ENCODE measurements at regions not wholly inside any gene's neighbourhood (a gene's known extent, or its start where the extent isn't known, plus 50 kb on each side); places are given as distances from the start of the nearest gene placed in this dataset.

GRCh38 chr11:106379265-106379664 lies 301.8 kb downstream of the AASDHPPT start:
- DNase-seq: no peak
- Histone ChIP-seq H3K36me3 (replicated peaks; ENCODE audit: control insufficient read depth, insufficient read depth, low read length) (no peaks in the 10 kb centered on the region), H3K27me3 (ENCODE audit: control insufficient read depth, insufficient read depth, low read length) (no peaks in the 10 kb centered on the region), H3K4me3 (ENCODE audit: insufficient read depth, low read depth, low read length) (no peak overlapping the region)

- no peak for DNase-seq
- H3K27me3 ChIP-seq (ENCODE audit: control insufficient read depth, insufficient read depth, low read length): no peaks in the 10 kb centered on the region
- H3K4me3 ChIP-seq (ENCODE audit: insufficient read depth, low read depth, low read length): no peak overlapping the region
- H3K36me3 ChIP-seq (replicated peaks; ENCODE audit: control insufficient read depth, insufficient read depth, low read length): no peaks in the 10 kb centered on the region
Observed at GRCh38 chr11:106379712-106380111, 302.2 kb downstream of the AASDHPPT start.

- DNase-seq: no peak
- Histone ChIP-seq H3K27me3 (ENCODE audit: control insufficient read depth, insufficient read depth, low read length) (no peaks in the 10 kb centered on the region), H3K36me3 (replicated peaks; ENCODE audit: control insufficient read depth, insufficient read depth, low read length) (no peaks in the 10 kb centered on the region), H3K4me3 (ENCODE audit: insufficient read depth, low read depth, low read length) (no peak overlapping the region)
Observed at GRCh38 chr11:106381895-106382294, 304.4 kb downstream of the AASDHPPT start.

- DNase-seq: no peak
- H3K27me3 ChIP-seq (ENCODE audit: control insufficient read depth, insufficient read depth, low read length): no peaks in the 10 kb centered on the region
- no peak overlapping the region for H3K4me3 ChIP-seq (ENCODE audit: insufficient read depth, low read depth, low read length)
- no peaks in the 10 kb centered on the region for H3K36me3 ChIP-seq (replicated peaks; ENCODE audit: control insufficient read depth, insufficient read depth, low read length)
Observed at GRCh38 chr11:106384429-106384828, 307.0 kb downstream of the AASDHPPT start.

- H3K27me3 ChIP-seq (ENCODE audit: control insufficient read depth, insufficient read depth, low read length): no peaks in the 10 kb centered on the region
- no peak for DNase-seq
- no peaks in the 10 kb centered on the region for H3K36me3 ChIP-seq (replicated peaks; ENCODE audit: control insufficient read depth, insufficient read depth, low read length)
- no peak overlapping the region for H3K4me3 ChIP-seq (ENCODE audit: insufficient read depth, low read depth, low read length)
Observed at GRCh38 chr11:106386519-106386918, 309.1 kb downstream of the AASDHPPT start.

- no peaks in the 10 kb centered on the region for H3K27me3 ChIP-seq (ENCODE audit: control insufficient read depth, insufficient read depth, low read length)
- H3K36me3 ChIP-seq (replicated peaks; ENCODE audit: control insufficient read depth, insufficient read depth, low read length): no peaks in the 10 kb centered on the region
- DNase-seq: no peak
- no peak overlapping the region for H3K4me3 ChIP-seq (ENCODE audit: insufficient read depth, low read depth, low read length)
Observed at GRCh38 chr11:106389101-106389500, 311.6 kb downstream of the AASDHPPT start.

- no peak for DNase-seq
- no peaks in the 10 kb centered on the region for H3K36me3 ChIP-seq (replicated peaks; ENCODE audit: control insufficient read depth, insufficient read depth, low read length)
- no peaks in the 10 kb centered on the region for H3K27me3 ChIP-seq (ENCODE audit: control insufficient read depth, insufficient read depth, low read length)
- H3K4me3 ChIP-seq (ENCODE audit: insufficient read depth, low read depth, low read length): no peak overlapping the region
Observed at GRCh38 chr11:106390078-106390477, 312.6 kb downstream of the AASDHPPT start.

GRCh38 chr11:106391771-106392420 lies 314.4 kb downstream of the AASDHPPT start:
- Histone ChIP-seq H3K4me3 (ENCODE audit: insufficient read depth, low read depth, low read length) (no peak overlapping the region), H3K27me3 (ENCODE audit: control insufficient read depth, insufficient read depth, low read length) (no peaks in the 10 kb centered on the region), H3K36me3 (replicated peaks; ENCODE audit: control insufficient read depth, insufficient read depth, low read length) (no peaks in the 10 kb centered on the region)
- no peak for DNase-seq

GRCh38 chr11:106395716-106396349 lies 318.4 kb downstream of the AASDHPPT start:
- H3K4me3 ChIP-seq (ENCODE audit: insufficient read depth, low read depth, low read length): no peak overlapping the region
- no peak for DNase-seq
- H3K36me3 ChIP-seq (replicated peaks; ENCODE audit: control insufficient read depth, insufficient read depth, low read length): no peaks in the 10 kb centered on the region
- no peaks in the 10 kb centered on the region for H3K27me3 ChIP-seq (ENCODE audit: control insufficient read depth, insufficient read depth, low read length)

- no peak for DNase-seq
- no peaks in the 10 kb centered on the region for H3K36me3 ChIP-seq (replicated peaks; ENCODE audit: control insufficient read depth, insufficient read depth, low read length)
- no peak overlapping the region for H3K4me3 ChIP-seq (ENCODE audit: insufficient read depth, low read depth, low read length)
- H3K27me3 ChIP-seq (ENCODE audit: control insufficient read depth, insufficient read depth, low read length): no peaks in the 10 kb centered on the region
Observed at GRCh38 chr11:106397787-106398501, 320.5 kb downstream of the AASDHPPT start.

GRCh38 chr11:106398502-106399075 lies 321.1 kb downstream of the AASDHPPT start:
- no peaks in the 10 kb centered on the region for H3K27me3 ChIP-seq (ENCODE audit: control insufficient read depth, insufficient read depth, low read length)
- H3K36me3 ChIP-seq (replicated peaks; ENCODE audit: control insufficient read depth, insufficient read depth, low read length): no peaks in the 10 kb centered on the region
- H3K4me3 ChIP-seq (ENCODE audit: insufficient read depth, low read depth, low read length): no peak overlapping the region
- no peak for DNase-seq

- no peaks in the 10 kb centered on the region for H3K27me3 ChIP-seq (ENCODE audit: control insufficient read depth, insufficient read depth, low read length)
- H3K36me3 ChIP-seq (replicated peaks; ENCODE audit: control insufficient read depth, insufficient read depth, low read length): no peaks in the 10 kb centered on the region
- H3K4me3 ChIP-seq (ENCODE audit: insufficient read depth, low read depth, low read length): no peak overlapping the region
- DNase-seq: no peak
Observed at GRCh38 chr11:106399076-106399511, 321.6 kb downstream of the AASDHPPT start.

- no peak for DNase-seq
- Histone ChIP-seq H3K27me3 (ENCODE audit: control insufficient read depth, insufficient read depth, low read length) (no peaks in the 10 kb centered on the region), H3K36me3 (replicated peaks; ENCODE audit: control insufficient read depth, insufficient read depth, low read length) (no peaks in the 10 kb centered on the region), H3K4me3 (ENCODE audit: insufficient read depth, low read depth, low read length) (no peak overlapping the region)
Observed at GRCh38 chr11:106399624-106400023, 322.2 kb downstream of the AASDHPPT start.

GRCh38 chr11:106400949-106401570 lies 323.6 kb downstream of the AASDHPPT start:
- H3K36me3 ChIP-seq (replicated peaks; ENCODE audit: control insufficient read depth, insufficient read depth, low read length): no peaks in the 10 kb centered on the region
- no peak for DNase-seq
- no peak overlapping the region for H3K4me3 ChIP-seq (ENCODE audit: insufficient read depth, low read depth, low read length)
- H3K27me3 ChIP-seq (ENCODE audit: control insufficient read depth, insufficient read depth, low read length): no peaks in the 10 kb centered on the region

Measured in H7 (cell line).